ENCODE measurements at regions not wholly inside any gene's neighbourhood (a gene's known extent, or its start where the extent isn't known, plus 50 kb on each side); places are given as distances from the start of the nearest gene placed in this dataset.

DNA sequence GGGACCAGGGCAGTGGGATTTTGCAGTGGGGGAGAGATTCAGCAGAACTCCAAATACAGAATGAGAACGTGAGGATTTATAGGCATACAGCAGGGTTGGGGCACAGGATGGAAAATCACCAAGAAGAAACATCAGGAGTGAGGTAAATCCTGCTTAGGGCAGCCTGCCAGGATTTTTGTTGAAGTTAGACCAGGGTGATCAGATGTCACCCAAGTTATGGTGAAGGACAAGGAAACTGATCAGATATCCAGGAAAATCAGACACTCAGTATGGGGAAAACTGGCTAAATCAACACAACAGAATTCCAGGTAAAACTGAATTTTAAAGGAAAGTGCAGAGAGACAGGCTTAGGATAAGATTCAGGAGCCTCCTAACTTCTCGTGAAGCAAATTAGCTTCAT lies 682.4 kb downstream of the TMEM121 start:
- Histone ChIP-seq H3K27ac (ENCODE audit: low read length) (no peak overlapping the region), H2AFZ (ENCODE audit: low read length) (no peak overlapping the region), H3K9ac (ENCODE audit: low read length) (no peak overlapping the region), H3K36me3 (ENCODE audit: low read depth, low read length) (no peaks in the 10 kb centered on the region), H3K9me3 (ENCODE audit: low read length) (no peaks in the 10 kb centered on the region), H4K20me1 (ENCODE audit: low read length) (no peaks in the 10 kb centered on the region), H3F3A (ENCODE audit: low read length, unreplicated experiment) (no peaks in the 10 kb centered on the region), H3K4me3 (ENCODE audit: low read length) (no peak overlapping the region), H3K4me2 (ENCODE audit: low read length) (no peak overlapping the region), H3K79me2 (ENCODE audit: low read length) (no peaks in the 10 kb centered on the region), H3K9me2 (replicated peaks; ENCODE audit: low read length) (no peaks in the 10 kb centered on the region), H3K27me3 (ENCODE audit: low read length) (no peaks in the 10 kb centered on the region), H3K4me1 (ENCODE audit: insufficient read depth, low read length) (no peaks in the 10 kb centered on the region)
- DNase-seq: no peak
- TF ChIP-seq EZH2 (IDR thresholded peaks at IDR 0.05; ENCODE audit: low read length, unreplicated experiment) (no peak), EZH2phosphoT487 (IDR thresholded peaks at IDR 0.05; ENCODE audit: borderline replicate concordance, low read length) (no peak)
- TF ChIP-seq, protein P1, sequence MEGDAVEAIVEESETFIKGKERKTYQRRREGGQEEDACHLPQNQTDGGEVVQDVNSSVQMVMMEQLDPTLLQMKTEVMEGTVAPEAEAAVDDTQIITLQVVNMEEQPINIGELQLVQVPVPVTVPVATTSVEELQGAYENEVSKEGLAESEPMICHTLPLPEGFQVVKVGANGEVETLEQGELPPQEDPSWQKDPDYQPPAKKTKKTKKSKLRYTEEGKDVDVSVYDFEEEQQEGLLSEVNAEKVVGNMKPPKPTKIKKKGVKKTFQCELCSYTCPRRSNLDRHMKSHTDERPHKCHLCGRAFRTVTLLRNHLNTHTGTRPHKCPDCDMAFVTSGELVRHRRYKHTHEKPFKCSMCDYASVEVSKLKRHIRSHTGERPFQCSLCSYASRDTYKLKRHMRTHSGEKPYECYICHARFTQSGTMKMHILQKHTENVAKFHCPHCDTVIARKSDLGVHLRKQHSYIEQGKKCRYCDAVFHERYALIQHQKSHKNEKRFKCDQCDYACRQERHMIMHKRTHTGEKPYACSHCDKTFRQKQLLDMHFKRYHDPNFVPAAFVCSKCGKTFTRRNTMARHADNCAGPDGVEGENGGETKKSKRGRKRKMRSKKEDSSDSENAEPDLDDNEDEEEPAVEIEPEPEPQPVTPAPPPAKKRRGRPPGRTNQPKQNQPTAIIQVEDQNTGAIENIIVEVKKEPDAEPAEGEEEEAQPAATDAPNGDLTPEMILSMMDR (conservative IDR thresholded peaks at IDR 0.05; ENCODE audit: low read depth, low read length): no peak
- no TSS peak for BruUV-seq (replicated peaks)
- ChIA-PET CTCF (no interaction called here), POLR2A (ENCODE audit: unreplicated experiment) (no interaction called here)
- intact Hi-C loops (cut with micrococcal nuclease): no loop called here
- ATAC-seq: no peak

DNA sequence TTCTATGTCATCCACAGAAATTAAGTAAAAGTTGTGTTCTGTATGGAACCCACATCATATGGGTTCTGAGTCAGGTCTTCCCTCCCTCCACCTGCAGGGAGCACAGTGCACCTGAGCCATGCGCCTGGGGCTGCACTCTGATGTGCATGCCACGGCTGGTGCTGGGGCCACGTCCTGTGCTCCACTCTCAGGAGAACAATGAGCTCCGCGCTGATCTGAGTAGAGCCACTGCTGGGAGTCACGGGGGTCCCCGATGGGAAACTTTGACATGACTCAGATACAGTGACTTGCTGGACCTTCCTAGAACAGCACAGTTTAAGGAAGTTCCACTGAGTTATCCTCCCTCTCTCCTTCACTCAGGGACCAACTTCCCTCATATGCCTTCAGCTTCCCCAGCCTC lies 683.4 kb downstream of the TMEM121 start:
- intact Hi-C loops (cut with micrococcal nuclease): no loop called here
- DNase-seq (no peak), ATAC-seq (no peak)
- no peaks in the 10 kb centered on the region for H3K9me2 ChIP-seq (replicated peaks; ENCODE audit: low read length)
- H4K20me1 ChIP-seq (ENCODE audit: low read length): no peaks in the 10 kb centered on the region
- POLR2A ChIA-PET (ENCODE audit: unreplicated experiment): no interaction called here
- no peaks in the 10 kb centered on the region for H3K36me3 ChIP-seq (ENCODE audit: low read depth, low read length)
- no peak overlapping the region for H3K27ac ChIP-seq (ENCODE audit: low read length)
- H3K4me1 ChIP-seq (ENCODE audit: insufficient read depth, low read length): no peaks in the 10 kb centered on the region
- no peak overlapping the region for H2AFZ ChIP-seq (ENCODE audit: low read length)
- H3K4me2 ChIP-seq (ENCODE audit: low read length): no peak overlapping the region
- CTCF ChIA-PET: no interaction called here
- TF ChIP-seq EZH2phosphoT487 (IDR thresholded peaks at IDR 0.05; ENCODE audit: borderline replicate concordance, low read length) (no peak), EZH2 (IDR thresholded peaks at IDR 0.05; ENCODE audit: low read length, unreplicated experiment) (no peak)
- TF ChIP-seq, protein P1 (conservative IDR thresholded peaks at IDR 0.05; ENCODE audit: low read depth, low read length): no peak
- H3K9me3 ChIP-seq (ENCODE audit: low read length): no peaks in the 10 kb centered on the region
- no peak overlapping the region for H3K9ac ChIP-seq (ENCODE audit: low read length)
- H3K27me3 ChIP-seq (ENCODE audit: low read length): no peaks in the 10 kb centered on the region
- H3K4me3 ChIP-seq (ENCODE audit: low read length): no peak overlapping the region
- no peaks in the 10 kb centered on the region for H3F3A ChIP-seq (ENCODE audit: low read length, unreplicated experiment)
- H3K79me2 ChIP-seq (ENCODE audit: low read length): no peaks in the 10 kb centered on the region
- BruUV-seq (replicated peaks): no TSS peak

GRCh38 chr14:106210650-106211049 lies 684.3 kb downstream of the TMEM121 start:
- Histone ChIP-seq H3K27ac (ENCODE audit: low read length) (no peak overlapping the region), H2AFZ (ENCODE audit: low read length) (no peak overlapping the region), H3K4me3 (ENCODE audit: low read length) (no peak overlapping the region), H3K9me3 (ENCODE audit: low read length) (no peaks in the 10 kb centered on the region), H3K79me2 (ENCODE audit: low read length) (no peaks in the 10 kb centered on the region), H3K9me2 (replicated peaks; ENCODE audit: low read length) (no peaks in the 10 kb centered on the region), H3F3A (ENCODE audit: low read length, unreplicated experiment) (no peaks in the 10 kb centered on the region), H3K36me3 (ENCODE audit: low read depth, low read length) (no peaks in the 10 kb centered on the region), H3K4me2 (ENCODE audit: low read length) (no peak overlapping the region), H3K9ac (ENCODE audit: low read length) (no peak overlapping the region), H3K27me3 (ENCODE audit: low read length) (no peaks in the 10 kb centered on the region), H4K20me1 (ENCODE audit: low read length) (no peaks in the 10 kb centered on the region), H3K4me1 (ENCODE audit: insufficient read depth, low read length) (no peaks in the 10 kb centered on the region)
- TF ChIP-seq, protein P1 (conservative IDR thresholded peaks at IDR 0.05; ENCODE audit: low read depth, low read length): no peak
- TF ChIP-seq EZH2phosphoT487 (IDR thresholded peaks at IDR 0.05; ENCODE audit: borderline replicate concordance, low read length) (no peak), EZH2 (IDR thresholded peaks at IDR 0.05; ENCODE audit: low read length, unreplicated experiment) (no peak)
- ChIA-PET CTCF (no interaction called here), POLR2A (ENCODE audit: unreplicated experiment) (no interaction called here)
- ATAC-seq (no peak), DNase-seq (no peak)
- intact Hi-C loops (cut with micrococcal nuclease): no loop called here
- BruUV-seq (replicated peaks): no TSS peak
